Embryonic facial prominence (tissue), 1 donor: ENCODE measurements at regions not wholly inside any gene's neighbourhood (a gene's known extent, or its start where the extent isn't known, plus 50 kb on each side); places are given as distances from the start of the nearest gene placed in this dataset.
"Not testable (repeated sequence)": the region's sequence is repeated elsewhere in the genome, so short reads cannot be mapped to it uniquely, and the experiment has no call there.

Experiments
- DNase-seq: peaks from one replicate; pipeline ENCODE4 v3.0.0-alpha.2; 2016; ENCODE audit errors: extremely low spot score

DNA sequence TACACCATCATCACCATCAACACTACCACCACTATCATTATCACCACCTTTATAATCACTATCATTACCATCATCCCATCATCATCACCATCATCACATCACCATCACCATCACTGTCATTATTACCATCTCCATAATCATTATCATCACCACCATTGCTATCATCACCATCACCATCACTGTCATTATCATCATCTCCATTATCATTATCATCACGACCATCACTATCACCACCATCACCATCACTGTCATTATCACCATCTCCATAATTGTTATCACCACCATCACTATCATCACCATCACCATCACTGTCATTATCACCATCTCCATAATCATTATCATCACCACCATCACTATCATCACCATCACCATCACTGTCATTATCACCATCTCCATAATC lies 279.6 kb upstream of the HS6ST1 start:
- not testable (repeated sequence) for DNase-seq

DNA sequence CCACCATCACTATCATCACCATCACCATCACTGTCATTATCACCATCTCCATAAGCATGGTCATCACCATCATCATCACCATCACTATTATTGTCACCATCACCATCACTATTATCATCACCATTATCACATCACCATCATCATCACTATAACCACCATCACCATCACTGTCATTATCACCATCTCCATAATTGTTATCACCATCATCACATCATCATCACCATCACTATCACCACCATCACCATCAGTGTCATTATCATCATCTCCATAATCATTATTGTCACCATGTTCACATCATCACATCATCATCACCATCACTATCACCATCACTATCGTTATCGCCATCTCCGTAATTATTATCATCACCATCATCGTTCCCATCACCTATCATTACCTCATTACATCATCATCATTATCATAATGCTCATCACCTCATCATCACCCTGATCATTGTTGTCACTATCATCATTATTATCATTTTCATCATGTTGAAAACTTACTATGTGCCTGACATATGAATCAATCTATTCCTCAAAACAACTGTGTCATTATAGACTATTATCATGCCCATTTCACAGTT lies 280.3 kb upstream of the HS6ST1 start:
- no peak for DNase-seq

DNA sequence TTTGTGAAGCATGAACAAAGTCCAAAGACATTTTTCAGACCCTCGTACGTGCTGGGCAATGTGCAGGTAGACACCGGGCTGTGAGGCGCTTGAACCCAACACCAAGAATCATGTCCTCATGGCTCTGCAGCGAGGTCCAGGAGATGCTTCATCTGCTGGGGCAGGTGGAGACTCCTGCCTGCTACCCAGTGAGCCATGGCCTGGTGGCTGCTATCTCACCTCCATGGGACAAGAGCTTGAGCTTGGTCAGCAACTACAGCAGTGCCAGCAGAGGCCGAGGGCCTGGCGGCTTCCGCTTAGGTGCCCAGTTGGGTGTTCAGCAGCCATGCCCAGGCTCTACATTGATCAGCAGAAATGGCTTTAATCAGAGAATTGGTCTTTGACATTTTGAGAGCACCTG lies 281.0 kb upstream of the HS6ST1 start:
- no peak for DNase-seq

DNA sequence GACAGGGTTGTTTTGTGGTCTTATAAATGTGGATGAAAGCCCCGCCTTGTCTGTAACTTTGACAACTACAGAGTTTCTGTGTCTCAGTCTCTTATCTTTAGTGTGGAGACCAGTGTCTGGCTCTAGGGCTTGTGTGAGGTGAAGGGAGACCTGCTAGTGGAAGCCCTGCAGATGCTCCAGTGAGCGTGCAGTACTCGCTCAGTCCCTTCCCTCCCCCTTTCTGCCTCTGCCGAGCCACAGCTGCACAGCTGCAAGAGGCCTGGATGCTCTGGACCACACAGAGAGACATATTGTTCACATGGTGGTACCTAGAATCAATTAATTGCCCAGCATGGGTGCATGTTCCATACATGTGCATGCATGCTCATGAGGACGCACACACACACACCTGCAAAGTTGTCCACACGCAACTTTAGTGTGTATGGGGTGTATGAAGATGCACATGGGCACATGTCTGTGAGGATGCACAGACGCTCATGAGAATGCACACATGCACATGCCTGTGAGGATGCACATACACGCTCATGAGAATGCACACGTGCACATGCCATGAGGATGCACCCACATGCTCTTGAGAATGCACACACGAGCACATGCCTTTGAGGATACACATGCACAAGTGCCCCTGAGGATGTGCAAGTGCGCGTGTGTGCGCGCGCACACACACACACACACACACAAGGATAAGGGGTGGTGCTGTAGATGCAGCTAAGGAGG lies 282.1 kb upstream of the HS6ST1 start:
- no peak for DNase-seq

DNA sequence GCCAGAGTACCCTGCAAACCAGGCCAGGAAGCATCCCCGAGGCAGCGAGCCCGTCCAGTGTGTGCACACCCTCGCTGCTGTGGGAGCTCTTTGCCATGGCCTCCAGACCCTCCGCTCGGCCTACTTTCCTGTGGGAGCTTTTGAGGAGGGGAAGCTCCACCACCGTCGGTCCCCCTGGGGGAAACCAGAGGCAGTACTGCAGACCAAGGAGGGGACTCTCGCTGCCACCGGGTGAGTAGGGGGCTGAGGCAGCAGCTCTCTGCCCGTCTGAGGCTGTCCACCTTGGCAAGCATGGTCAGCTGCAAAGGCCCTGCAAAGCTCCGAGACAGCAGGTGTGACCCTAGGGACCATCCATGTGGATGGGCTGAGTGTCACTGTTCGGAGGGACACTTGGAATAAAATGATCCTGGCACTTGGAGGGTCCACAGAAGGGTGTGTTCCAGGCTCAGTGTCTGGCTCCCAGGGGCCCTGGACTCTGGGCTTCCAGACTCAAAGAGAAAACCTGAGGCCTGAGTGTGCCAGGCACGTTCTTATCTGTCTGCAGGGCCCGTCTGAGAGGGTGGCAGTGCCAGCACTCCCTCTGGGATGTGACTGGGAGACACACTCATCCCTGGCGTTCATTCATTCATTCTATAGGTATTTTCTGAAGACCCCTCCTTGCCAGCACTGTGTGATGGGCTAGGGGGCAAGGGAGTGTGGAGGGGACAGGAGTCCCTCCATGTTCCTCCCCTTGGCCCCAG lies 282.8 kb upstream of the HS6ST1 start:
- no peak for DNase-seq

DNA sequence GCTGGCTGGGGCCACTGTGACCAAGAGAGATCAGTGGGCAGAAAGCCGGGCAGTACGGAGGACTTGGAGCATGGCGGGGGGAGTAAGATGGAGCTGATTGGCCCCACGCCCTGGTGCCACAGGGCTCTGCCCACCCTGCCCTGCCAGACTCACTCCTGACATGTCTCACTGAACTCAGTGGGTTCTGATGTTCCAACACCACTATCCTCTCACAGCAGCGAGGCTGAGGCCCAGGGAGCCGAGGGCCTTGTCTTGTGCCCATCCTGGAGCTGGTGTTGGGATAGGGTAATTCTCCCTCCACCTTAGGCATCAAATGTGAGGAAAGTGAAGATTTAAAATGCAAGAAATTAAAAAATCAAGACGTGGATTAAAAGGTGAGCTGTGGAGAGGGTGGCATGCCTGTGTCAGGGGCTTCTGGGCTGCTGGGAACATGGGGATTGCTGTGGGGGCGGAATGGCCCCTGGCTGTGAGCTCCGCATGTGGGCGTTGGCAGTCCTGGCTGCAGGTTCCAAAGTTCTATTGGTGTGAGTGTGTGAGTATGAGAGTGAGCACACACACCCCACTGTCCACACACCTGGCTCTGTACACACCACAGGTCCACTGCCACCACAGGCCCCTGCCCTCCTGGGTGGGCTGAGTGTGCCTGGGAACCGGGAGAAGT lies 283.5 kb upstream of the HS6ST1 start:
- DNase-seq = no peak

DNA sequence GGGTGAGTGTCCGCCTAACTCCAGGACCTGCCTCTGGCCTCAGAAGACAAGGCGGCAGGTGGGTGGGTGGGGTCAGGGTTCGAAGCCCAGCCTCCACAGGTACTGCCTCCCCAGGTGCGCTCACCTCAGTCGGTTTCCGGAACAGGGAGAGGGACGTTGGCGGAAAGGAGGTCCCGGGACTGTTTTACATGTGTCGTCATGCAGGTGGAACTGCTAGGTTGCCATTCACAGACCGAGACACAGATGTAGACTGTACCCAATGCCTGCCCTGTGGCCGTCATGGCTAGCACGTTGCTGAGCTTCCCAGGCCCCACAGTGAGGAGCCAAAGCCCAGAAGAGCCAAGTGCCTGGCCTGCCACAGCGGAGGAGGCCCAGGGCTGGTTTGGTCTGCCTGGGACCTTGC lies 284.0 kb upstream of the HS6ST1 start:
- no peak for DNase-seq

DNA sequence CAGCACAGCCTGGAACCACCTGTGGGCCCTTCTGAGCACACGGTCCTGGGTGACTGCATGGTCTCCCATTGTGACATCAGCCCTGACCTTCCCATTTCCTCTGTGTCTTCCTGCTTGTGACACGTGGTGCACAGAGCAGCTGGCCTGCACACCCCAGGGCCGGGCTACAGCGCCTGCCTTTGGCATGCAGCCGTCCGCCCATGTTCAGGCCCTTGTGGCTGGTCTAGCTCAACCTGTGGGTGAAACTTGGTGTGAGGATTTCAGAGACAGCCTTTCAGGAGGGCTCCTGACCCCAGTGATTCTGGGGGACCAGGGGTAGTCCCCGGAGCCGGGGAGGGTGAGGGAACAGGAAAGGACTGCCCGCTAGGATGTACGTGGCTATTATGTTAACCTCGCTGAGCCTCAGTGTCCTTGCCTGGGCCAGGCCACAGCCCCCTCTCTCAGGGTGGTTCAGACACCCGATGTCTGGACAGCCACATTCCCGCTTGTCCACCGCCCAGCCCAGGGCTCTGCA lies 284.8 kb upstream of the HS6ST1 start:
- DNase-seq = no peak

DNA sequence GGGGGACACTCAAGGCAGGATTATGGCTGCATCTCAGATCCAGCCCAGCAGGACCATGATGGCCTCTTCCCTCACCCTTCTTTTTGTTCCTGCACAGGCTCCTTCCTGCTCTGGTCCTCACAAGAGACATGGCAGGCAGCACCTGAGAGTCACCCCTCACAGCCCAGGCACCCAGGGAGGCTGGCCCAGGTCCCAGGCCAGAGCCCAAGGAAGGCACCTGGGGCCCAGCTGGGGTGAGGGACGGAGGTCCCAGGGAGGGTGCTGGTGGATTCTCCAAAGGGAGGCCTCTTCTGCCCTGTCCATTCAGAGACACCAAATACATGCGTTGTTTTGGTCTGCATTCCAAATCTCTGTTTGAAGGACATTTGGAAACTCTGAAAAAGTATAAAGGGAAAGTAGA lies 285.4 kb upstream of the HS6ST1 start:
- DNase-seq = no peak

DNA sequence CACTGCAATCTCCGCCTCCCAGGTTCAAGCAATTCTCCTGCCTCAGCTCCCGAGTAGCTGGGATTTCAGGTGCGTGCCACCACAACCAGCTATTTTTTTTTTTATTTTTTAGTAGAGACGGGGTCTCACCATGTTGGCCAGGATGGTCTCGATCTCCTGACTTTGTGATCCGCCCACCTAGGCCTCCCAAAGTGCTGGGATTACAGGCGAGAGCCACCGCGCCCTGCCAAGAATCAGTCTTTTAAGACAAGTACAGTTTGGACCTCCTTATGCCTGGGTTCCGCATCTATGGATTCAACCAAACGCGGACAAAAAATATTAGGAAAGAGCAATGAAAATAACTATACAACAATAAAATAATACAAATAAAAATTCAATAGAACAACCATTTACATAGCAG lies 285.9 kb upstream of the HS6ST1 start:
- DNase-seq = not testable (repeated sequence)

DNA sequence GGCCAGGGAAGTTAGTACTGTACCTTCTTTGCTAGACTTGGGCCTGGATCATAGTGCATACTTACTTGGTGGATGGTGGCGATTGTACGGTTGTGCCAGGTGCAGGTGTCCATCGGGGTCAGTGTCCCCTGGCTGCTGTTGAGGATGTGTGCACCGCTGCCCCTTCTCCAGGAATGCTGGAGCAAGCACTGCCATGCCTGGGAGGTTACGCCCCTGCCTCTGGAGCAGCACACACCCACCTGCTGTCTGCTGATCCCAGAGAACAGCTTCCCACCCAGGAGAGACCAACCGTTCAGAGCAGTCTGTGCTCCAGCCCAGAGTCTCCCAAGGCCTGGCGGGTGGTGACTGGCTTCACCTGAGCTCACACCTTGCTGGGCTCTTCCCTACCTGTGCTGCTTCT lies 286.8 kb upstream of the HS6ST1 start:
- no peak for DNase-seq

DNA sequence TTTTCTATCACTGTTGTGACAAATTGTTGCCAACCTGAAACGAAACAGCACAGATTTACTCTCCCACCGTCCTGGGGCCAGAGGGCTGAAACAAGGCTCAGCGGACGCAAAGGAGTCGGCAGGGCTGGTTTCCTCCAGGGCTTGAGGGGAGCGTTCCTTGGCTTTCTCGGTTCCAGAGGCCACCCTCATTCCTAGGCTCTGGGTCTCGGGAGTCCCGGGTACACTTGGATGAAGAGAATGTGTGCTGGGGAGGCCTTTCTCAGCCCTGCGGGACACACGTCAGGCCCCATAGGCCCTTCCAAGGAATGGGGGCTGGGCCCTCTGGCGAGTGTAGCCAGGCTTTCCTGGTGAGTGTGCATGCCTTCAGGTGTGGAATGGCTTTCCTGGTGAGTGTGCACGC lies 287.3 kb upstream of the HS6ST1 start:
- DNase-seq = no peak

DNA sequence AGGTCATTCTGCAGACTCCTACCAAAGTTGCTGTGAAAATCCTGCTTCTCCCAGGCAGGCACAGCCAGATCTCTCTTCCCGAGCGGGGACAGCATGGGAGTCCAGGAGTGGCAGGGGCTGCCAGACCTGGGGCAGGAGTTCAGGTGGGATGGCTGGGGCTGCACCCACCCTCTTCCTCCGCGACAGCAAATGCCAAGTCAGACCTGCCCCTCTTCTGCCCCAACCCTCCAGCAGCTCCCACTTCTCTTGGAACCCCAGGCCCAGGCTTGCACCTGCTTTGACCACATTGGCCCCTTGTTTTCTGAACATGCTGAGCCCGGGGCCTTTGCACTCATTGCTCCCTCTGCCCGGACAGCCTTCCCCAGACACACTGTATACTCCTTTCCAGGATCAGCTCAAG lies 288.2 kb upstream of the HS6ST1 start:
- DNase-seq = no peak

DNA sequence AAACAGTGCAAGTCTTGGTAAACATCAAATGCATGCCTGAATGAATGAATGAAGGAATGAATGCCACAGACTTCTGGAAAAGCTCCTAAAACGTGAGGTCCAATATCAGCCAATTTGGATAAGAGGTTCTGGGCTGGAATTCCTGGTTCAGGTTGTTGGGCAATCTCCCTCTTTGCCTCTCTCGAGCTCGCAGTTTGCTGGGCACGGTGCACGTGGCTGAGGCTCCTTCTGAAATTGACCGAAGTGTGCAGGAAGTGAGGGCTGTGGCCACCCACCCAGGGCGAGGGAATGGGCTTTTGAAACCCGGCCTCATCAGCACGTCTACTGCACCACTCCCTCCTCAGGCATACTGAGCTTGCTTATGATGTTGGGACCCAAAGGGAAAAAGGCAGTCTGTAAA lies 288.8 kb upstream of the HS6ST1 start:
- DNase-seq = no peak

DNA sequence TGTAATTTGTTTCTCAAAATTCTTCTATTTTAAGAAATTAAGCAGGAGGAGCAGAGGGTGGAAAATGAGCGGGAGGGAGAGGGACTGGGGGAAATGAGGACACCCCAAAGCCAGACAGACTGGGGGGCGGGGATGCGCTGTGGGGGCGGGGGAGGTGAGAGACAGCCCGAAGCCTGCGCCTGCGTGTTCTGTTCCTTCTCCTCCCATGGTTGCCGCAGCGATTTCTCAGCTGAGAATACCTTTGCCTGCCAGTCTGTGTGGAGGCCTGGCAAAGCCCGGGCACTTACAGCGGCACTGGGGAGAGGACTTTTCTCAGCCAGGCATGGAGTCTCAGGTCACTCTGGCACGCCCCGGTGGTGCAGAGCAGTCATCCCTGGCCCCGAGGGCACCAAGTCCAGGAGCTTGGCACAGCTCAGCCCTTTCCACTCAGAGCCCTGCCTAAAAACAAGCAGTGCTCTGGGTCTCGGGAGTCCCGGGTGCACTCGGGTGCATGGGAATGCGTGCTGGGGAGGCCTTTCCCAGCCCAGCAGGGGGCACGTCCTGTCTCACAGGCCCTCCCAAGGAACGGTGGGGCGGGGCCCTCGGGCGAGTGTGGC lies 289.3 kb upstream of the HS6ST1 start:
- no peak for DNase-seq

DNA sequence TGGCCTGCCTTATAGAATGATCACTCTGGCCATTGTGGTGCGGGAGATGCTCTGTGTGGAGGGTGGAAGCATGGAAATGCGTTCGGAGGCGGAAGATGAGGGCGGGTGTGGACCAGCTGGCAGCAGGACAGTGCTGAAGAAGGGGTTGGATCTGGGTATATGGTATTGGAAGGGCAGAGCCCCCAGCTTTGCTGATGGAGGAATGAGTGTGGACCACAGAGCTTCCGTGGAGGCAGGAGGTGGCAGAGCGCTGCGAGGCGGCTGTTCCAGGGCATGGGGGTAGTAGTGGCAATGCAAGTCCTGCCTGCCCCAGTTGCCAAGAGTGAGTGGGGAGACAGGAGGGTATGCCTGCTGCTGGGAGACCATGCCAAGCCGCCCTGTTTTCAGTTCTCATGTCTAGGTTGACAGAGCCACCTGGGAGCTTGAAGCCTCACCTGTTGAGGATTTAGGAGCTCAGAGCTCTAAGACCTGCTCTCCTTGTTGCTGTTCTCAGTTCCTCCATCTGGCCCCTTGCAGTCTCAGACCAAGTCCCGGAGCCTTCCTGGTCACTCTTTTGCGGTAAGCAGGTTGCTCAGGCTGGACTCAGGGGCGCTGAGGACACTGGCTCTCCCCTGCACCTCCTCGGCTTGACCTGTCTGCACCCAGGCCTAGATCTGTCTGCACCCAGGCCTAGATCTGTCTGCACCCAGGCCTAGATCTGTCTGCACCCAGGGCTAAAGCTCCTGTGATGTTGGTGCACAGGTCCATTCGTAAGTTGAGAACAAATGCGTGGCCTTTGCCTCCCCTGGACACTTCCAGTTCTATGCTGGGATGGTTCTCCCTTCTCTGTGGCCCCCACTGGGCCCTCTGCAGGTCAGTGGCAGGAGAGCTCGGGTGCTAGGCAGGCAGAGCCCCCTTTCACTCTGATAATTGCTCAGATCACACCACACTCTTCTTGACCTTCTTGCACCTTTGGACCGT lies 290.5 kb upstream of the HS6ST1 start:
- DNase-seq = no peak

DNA sequence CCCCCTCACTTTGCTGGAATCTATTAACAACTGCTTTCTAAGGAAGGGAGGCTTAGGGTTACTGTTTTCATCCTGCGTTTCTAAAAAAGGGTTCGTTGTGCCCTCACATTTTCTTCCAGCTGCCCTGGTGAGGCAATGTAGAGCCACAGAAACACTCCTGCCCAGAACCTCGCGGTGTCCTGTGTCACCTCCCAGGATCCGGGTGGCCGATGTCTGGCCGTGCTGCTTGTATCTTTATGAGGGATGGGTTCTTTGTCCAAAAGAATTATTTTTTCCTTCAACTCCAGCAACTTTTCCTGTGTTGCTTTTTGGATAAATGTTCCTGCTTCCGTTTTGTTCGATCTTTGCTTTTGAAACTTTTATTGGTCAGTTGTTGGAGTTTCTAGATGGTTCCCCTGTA lies 291.8 kb upstream of the HS6ST1 start:
- no peak for DNase-seq

DNA sequence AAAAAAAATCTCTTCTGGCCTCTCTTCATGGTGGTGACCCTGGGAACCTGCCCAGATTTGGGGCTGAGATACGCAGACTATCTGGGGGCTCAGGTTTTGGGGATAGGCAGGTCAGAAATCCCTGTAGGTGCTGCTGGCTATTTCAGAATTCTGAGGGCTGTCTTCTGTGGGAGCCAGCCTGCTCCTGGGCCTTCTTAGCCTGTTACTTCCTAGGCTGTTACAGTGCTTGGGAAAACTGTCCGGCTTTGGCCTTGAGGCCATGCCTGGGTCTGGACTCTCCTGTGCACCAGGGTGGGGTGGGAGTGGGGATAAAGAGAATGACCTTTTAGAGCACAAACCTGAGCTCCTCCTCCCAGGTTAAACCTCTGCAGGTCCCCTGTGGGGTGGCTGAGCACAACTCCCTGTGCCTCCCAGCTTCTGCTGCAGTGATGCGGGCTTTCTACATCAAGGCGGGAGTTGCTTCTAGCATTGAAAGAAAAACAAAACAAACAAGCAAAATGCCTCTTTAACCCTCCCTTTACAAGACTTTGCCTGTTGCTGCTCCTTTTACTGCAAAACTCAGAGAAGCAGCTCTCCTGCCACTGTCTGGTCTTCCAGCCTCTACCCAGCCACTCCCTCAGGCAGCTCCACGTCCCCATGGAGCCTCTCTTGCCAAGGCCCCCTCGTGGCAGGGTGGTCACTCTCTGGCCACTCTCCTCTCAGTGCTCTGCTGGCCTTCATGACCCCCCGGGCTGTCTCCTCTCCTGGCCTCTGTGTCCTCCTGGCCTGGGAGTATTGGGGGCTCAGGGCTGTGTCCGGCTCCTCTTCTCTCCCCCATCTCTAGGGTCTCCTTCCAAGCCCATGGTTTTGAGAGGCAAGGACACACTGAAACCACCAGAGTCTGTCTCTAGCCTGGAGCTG lies 293.0 kb upstream of the HS6ST1 start:
- no peak for DNase-seq

DNA sequence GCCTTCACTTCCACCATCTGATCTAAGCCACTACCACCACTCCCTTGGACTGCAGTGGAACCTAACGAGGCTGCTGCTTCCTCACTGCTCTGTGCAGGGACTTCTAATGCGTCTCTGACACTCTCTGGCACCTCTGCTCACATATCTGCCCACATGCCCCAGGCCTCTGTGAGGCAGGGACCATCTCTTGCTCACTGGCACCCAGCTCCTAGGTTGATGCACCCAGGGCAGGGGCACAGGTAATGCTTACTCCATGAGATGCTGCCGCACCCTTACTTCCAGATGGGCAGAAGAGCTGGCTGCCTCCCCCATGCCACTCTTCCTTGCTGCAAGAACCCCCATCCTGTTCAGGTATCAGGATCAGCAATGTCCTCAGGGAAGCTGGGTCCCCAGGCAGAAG lies 294.0 kb upstream of the HS6ST1 start:
- DNase-seq = no peak

DNA sequence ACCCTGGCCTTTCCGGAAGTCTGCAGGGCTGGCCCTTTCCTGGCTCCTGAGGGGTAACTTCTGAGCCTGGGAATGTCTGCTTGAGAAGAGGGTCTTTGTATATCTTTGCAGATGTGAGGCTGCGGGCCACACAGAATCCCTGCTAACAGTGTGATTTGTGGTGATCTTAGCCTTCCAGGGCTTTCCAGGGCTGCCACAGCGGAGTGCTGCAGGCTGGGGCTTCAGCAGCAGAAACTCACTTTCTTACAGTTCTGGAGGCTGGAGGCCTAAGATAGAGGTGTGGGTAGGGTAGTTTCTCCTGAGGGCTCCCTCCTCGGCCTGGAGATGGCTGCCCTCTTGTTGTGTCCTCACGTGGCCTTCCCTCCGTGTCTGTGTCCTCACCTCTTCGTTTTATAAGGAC lies 294.7 kb upstream of the HS6ST1 start:
- DNase-seq = no peak
